H9 (cell line): ENCODE measurements at regions not wholly inside any gene's neighbourhood (a gene's known extent, or its start where the extent isn't known, plus 50 kb on each side); places are given as distances from the start of the nearest gene placed in this dataset.

Experiments
- DNase-seq: peaks from one replicate; pipeline ENCODE4 v3.0.0-alpha.2; 2017
- H2AFZ ChIP-seq: one replicate; pipeline ENCODE4 v1.6.1; 2013; ENCODE audit warnings: mild to moderate bottlenecking, low read length, control low read depth, moderate library complexity
- H2AK5ac ChIP-seq: 2 replicates; pipeline ENCODE4 v1.6.1; 2013; ENCODE audit warnings: low read length, control low read depth, mixed read lengths; ENCODE audit not compliant: insufficient read length
- H2BK120ac ChIP-seq: one replicate; pipeline ENCODE4 v1.6.1; 2013; ENCODE audit warnings: low read depth, mild to moderate bottlenecking, low read length, control low read depth, inconsistent platforms; ENCODE audit not compliant: poor library complexity, severe bottlenecking
- H2BK12ac ChIP-seq: 2 replicates; pipeline ENCODE4 v1.6.1; 2013; ENCODE audit warnings: low read length, control low read depth, mixed read lengths, low read depth; ENCODE audit not compliant: insufficient read length
- H2BK15ac ChIP-seq: 2 replicates; pipeline ENCODE4 v1.6.1; 2013; ENCODE audit warnings: low read depth, low read length, control low read depth
- H2BK20ac ChIP-seq: one replicate; pipeline ENCODE4 v1.6.1; 2013; ENCODE audit warnings: low read depth, mild to moderate bottlenecking, low read length, control low read depth, inconsistent platforms; ENCODE audit not compliant: poor library complexity, severe bottlenecking
- H2BK5ac ChIP-seq: 2 replicates; pipeline ENCODE4 v1.6.1; 2013; ENCODE audit warnings: low read length, control low read depth, mixed read lengths; ENCODE audit not compliant: insufficient read length
- H3K14ac ChIP-seq: 2 replicates; pipeline ENCODE4 v1.6.1; 2013; ENCODE audit warnings: low read length, control low read depth; ENCODE audit not compliant: insufficient read depth
- H3K18ac ChIP-seq: 2 replicates; pipeline ENCODE4 v1.6.1; 2013; ENCODE audit warnings: low read depth, mild to moderate bottlenecking, mixed read lengths, low read length, control low read depth; ENCODE audit not compliant: insufficient read length
- H3K23ac ChIP-seq: 2 replicates; pipeline ENCODE4 v1.6.1; 2013; ENCODE audit warnings: low read length, control low read depth, mixed read lengths, low read depth; ENCODE audit not compliant: insufficient read length
- H3K23me2 ChIP-seq: 2 replicates; pipeline ENCODE4 v1.6.1; 2013; ENCODE audit warnings: low read depth, mild to moderate bottlenecking, mixed read lengths, low read length, control low read depth; ENCODE audit not compliant: insufficient read length, poor library complexity, severe bottlenecking
- H3K27ac ChIP-seq: 2 replicates; pipeline ENCODE4 v1.5.1; 2013; ENCODE audit warnings: low read length, control low read depth, mixed read lengths, low read depth; ENCODE audit not compliant: insufficient read length
- H3K27me3 ChIP-seq: 2 replicates; pipeline ENCODE4 v1.6.1; 2013; ENCODE audit warnings: low read length, control low read depth, inconsistent platforms; ENCODE audit not compliant: insufficient read depth
- H3K4ac ChIP-seq: 2 replicates; pipeline ENCODE4 v1.6.1; 2013; ENCODE audit warnings: low read depth, mild to moderate bottlenecking, control low read depth, inconsistent platforms, low read length, moderate library complexity
- H3K4me1 ChIP-seq: 2 replicates; pipeline ENCODE4 v1.6.1; 2013; ENCODE audit warnings: low read length, control low read depth, inconsistent platforms; ENCODE audit not compliant: insufficient read depth
- H3K4me2 ChIP-seq: 2 replicates; pipeline ENCODE4 v1.6.1; 2013; ENCODE audit warnings: low read length, control low read depth, mixed read lengths; ENCODE audit not compliant: insufficient read length, insufficient read depth
- H3K56ac ChIP-seq: 2 replicates; pipeline ENCODE4 v1.6.1; 2013; ENCODE audit warnings: low read depth, mild to moderate bottlenecking, mixed read lengths, low read length, control low read depth; ENCODE audit not compliant: insufficient read length
- H3K79me1 ChIP-seq: 2 replicates; pipeline ENCODE4 v1.6.1; 2013; ENCODE audit warnings: low read depth, mild to moderate bottlenecking, moderate library complexity, low read length, control low read depth, inconsistent platforms; ENCODE audit not compliant: insufficient read depth, poor library complexity, severe bottlenecking
- H3K79me2 ChIP-seq: 2 replicates; pipeline ENCODE4 v1.6.1; 2013; ENCODE audit warnings: low read length, control low read depth, inconsistent platforms; ENCODE audit not compliant: insufficient read depth
- H3K9ac ChIP-seq: 2 replicates; pipeline ENCODE4 v1.6.1; 2013; ENCODE audit warnings: low read length, control low read depth, mixed read lengths; ENCODE audit not compliant: insufficient read length; ENCODE audit errors: extremely low read depth
- H3K9me3 ChIP-seq: one replicate; pipeline ENCODE4 v1.6.1; 2013; ENCODE audit warnings: low read depth, low read length, inconsistent platforms; ENCODE audit not compliant: control insufficient read depth
- H3T11ph ChIP-seq: one replicate; pipeline ENCODE4 v1.6.1; 2013; ENCODE audit warnings: mild to moderate bottlenecking, low read length, control low read depth, inconsistent platforms
- H4K20me1 ChIP-seq: one replicate; pipeline ENCODE4 v1.6.1; 2013; ENCODE audit not compliant: control insufficient read depth, insufficient read length, insufficient read depth
- H4K5ac ChIP-seq: 2 replicates; pipeline ENCODE4 v1.6.1; 2013; ENCODE audit warnings: low read depth, mild to moderate bottlenecking, mixed read lengths, low read length, control low read depth; ENCODE audit not compliant: insufficient read length
- H4K8ac ChIP-seq: replicated peaks from 2 replicates; pipeline ENCODE4 v1.6.1; 2013; ENCODE audit warnings: low read length, control low read depth, mixed read lengths, low read depth; ENCODE audit not compliant: insufficient read length
- H4K91ac ChIP-seq: 2 replicates; pipeline ENCODE4 v1.6.1; 2013; ENCODE audit warnings: low read depth, mild to moderate bottlenecking, moderate library complexity, mixed read lengths, low read length, control low read depth; ENCODE audit not compliant: insufficient read length
- H3K27ac Mint-ChIP-seq, 3 experiments: 2 replicates in 2 of 3; 3 replicates in 1 of 3; pipeline ENCODE4 v1.8.0; 2020 to 2021; ENCODE audit warnings: mixed read lengths in 3 of 3, mild to moderate bottlenecking in 1 of 3, moderate library complexity in 1 of 3
- H3K27me3 Mint-ChIP-seq: 2 replicates; pipeline ENCODE4 v1.8.0; 2021; ENCODE audit warnings: low read depth, mild to moderate bottlenecking, moderate library complexity, mixed read lengths
- H3K36me3 Mint-ChIP-seq, 3 experiments: 2 replicates in 2 of 3; 3 replicates in 1 of 3; pipeline ENCODE4 v1.8.0; 2020 to 2021; ENCODE audit warnings: low read depth in 3 of 3, mixed read lengths in 3 of 3; ENCODE audit not compliant: insufficient read depth in 1 of 3
- H3K4me1 Mint-ChIP-seq, 2 experiments: 2 replicates each; pipeline ENCODE4 v1.8.0; 2020; ENCODE audit warnings: mixed read lengths in 2 of 2
- H3K4me3 Mint-ChIP-seq, 2 experiments: 2 replicates in 1 of 2; 3 replicates in 1 of 2; pipeline ENCODE4 v1.8.0; 2020 to 2021; ENCODE audit warnings: mild to moderate bottlenecking in 2 of 2, mixed read lengths in 2 of 2, moderate library complexity in 1 of 2
- H3K9me3 Mint-ChIP-seq, 2 experiments: 2 replicates in 1 of 2; 3 replicates in 1 of 2; pipeline ENCODE4 v1.8.0; 2020; ENCODE audit warnings: mild to moderate bottlenecking in 2 of 2, mixed read lengths in 2 of 2, moderate library complexity in 1 of 2
- WGBS: extraction: QIAGEN DNeasy Blood & Tissue Kit; methylation state at CpG from one replicate; pipeline ENCODE4 v1.1.7; 2013; ENCODE audit warnings: missing lambda C conversion rate, low lambda C conversion rate, mixed read lengths; ENCODE audit not compliant: insufficient read length; ENCODE audit errors: extremely low coverage; 5-methylcytosine and 5-hydroxymethylcytosine counted together
- TF ChIP-seq, protein P1 (sequence below): fragments of 200-600 bp; sonication (generic); conservative IDR thresholded peaks from 3 replicates; pipeline ENCODE4 v1.8.0; 2021; ENCODE audit warnings: antibody characterized with exemption, mild to moderate bottlenecking

DNA sequence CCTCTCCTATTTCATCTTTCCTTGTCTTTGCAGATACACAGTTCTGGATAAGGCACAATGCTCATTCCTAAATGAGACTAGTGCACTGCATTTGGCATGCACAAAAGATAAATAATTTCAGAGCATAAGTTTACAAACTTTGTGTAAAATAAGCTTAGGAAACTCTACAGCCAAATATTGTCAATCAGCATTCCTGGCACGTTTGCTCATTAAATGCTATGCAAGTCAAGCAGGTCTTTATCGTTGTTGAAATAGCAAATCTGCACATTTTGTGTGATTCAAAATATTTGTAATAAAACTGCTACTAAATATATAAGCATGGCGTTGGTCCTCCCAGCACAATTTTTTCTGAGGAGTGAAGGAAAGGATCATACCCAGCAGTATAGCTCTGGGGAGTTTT, 322.1 kb upstream of the NOCT start:
- H3K23me2 ChIP-seq = no peaks in the 10 kb centered on the region
- Mint-ChIP-seq H3K4me1 (peaks cover 20 to 30% of the 10 kb centered on the region in 2 experiments), H3K4me3 (no peak overlapping the region), H3K9me3 (no peaks in the 10 kb centered on the region), H3K36me3 (no peaks in the 10 kb centered on the region), H3K27ac (no peak overlapping the region), H3K27me3 (no peaks in the 10 kb centered on the region)
- no peak overlapping the region for H3K23ac ChIP-seq
- no peaks in the 10 kb centered on the region for H4K20me1 ChIP-seq
- H2BK5ac ChIP-seq = no peak overlapping the region
- H3K9me3 ChIP-seq = no peaks in the 10 kb centered on the region
- peaks cover 2% of the 10 kb centered on the region; the same call in 1 of the 2 replicates for H3K4me1 ChIP-seq
- H3K79me2 ChIP-seq = no peaks in the 10 kb centered on the region
- H2BK120ac ChIP-seq = no peak overlapping the region
- H3T11ph ChIP-seq = no peak overlapping the region
- no peaks in the 10 kb centered on the region for H3K79me1 ChIP-seq
- no peak overlapping the region for H3K4me2 ChIP-seq
- no peak overlapping the region for H3K4ac ChIP-seq
- no CpG with 5 or more reads among the region's 3 CpGs for WGBS
- H3K14ac ChIP-seq = no peak overlapping the region
- H3K27me3 ChIP-seq = no peaks in the 10 kb centered on the region
- H2AK5ac ChIP-seq = no peak overlapping the region
- H3K18ac ChIP-seq = no peak overlapping the region
- no peak overlapping the region for H4K5ac ChIP-seq
- H3K56ac ChIP-seq = no peak overlapping the region
- DNase-seq = no peak
- H4K8ac ChIP-seq = no peak overlapping the region
- H2AFZ ChIP-seq = no peak overlapping the region
- H2BK20ac ChIP-seq = no peak overlapping the region
- no peak overlapping the region for H3K27ac ChIP-seq
- no peak overlapping the region for H4K91ac ChIP-seq
- H2BK15ac ChIP-seq = no peak overlapping the region
- no peak overlapping the region for H2BK12ac ChIP-seq
- TF ChIP-seq, protein P1, sequence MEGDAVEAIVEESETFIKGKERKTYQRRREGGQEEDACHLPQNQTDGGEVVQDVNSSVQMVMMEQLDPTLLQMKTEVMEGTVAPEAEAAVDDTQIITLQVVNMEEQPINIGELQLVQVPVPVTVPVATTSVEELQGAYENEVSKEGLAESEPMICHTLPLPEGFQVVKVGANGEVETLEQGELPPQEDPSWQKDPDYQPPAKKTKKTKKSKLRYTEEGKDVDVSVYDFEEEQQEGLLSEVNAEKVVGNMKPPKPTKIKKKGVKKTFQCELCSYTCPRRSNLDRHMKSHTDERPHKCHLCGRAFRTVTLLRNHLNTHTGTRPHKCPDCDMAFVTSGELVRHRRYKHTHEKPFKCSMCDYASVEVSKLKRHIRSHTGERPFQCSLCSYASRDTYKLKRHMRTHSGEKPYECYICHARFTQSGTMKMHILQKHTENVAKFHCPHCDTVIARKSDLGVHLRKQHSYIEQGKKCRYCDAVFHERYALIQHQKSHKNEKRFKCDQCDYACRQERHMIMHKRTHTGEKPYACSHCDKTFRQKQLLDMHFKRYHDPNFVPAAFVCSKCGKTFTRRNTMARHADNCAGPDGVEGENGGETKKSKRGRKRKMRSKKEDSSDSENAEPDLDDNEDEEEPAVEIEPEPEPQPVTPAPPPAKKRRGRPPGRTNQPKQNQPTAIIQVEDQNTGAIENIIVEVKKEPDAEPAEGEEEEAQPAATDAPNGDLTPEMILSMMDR = no peak
- H3K9ac ChIP-seq = no peak overlapping the region
